ENCODE measurements at regions not wholly inside any gene's neighbourhood (a gene's known extent, or its start where the extent isn't known, plus 50 kb on each side); places are given as distances from the start of the nearest gene placed in this dataset.

DNA sequence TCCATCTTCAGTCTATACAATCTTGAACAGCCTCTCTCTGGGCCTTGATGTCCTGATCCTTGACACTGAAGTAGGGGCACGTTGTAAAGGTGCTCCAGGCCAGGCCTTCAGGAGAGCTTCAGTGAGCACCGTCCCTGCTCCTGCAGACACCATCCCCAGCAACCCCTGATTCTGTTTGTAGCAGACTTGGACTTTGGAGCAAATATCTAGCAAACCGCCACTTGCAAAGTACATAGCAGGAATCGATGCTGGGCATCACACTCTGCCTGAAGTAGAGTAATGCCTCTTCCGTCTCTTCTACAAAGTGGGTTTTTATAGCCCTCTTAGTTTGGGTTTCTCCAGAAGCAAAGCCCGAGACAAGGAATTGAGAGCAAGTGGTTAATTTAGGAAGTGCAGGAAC lies 169.1 kb downstream of the SALL1 start:
- Histone ChIP-seq H3K79me1 (ENCODE audit: low read depth, low read length) (no peaks in the 10 kb centered on the region), H3K18ac (ENCODE audit: extremely low read depth, low read length) (no peak overlapping the region), H3K27me3 (replicated peaks in 1 of 4; ENCODE audit: control insufficient read depth in 3 of 4, extremely low read depth in 1 of 4, insufficient read depth in 3 of 4, low read length in 3 of 4) (no peaks in the 10 kb centered on the region), H2BK120ac (replicated peaks; ENCODE audit: low read depth, low read length) (no peak overlapping the region), H4K5ac (ENCODE audit: insufficient read length, low read depth, low read length) (no peak overlapping the region), H3K36me3 (ENCODE audit: control insufficient read depth in 2 of 4, insufficient read depth in 4 of 4, low read length in 3 of 4) (no peaks in the 10 kb centered on the region), H3K14ac (ENCODE audit: insufficient read length) (no peak overlapping the region), H2AFZ (ENCODE audit: low read length) (no peak overlapping the region), H4K8ac (ENCODE audit: extremely low read depth, insufficient read depth, low read length) (no peak overlapping the region), H3K4me3 (ENCODE audit: extremely low read depth in 1 of 4, insufficient read depth in 2 of 4, low read depth in 3 of 4, low read length in 4 of 4) (no peak overlapping the region), H3K4me1 (replicated peaks in 1 of 4; ENCODE audit: control insufficient read depth in 3 of 4, insufficient read depth in 4 of 4, low read length in 3 of 4) (no peaks in the 10 kb centered on the region), H3K23me2 (ENCODE audit: low read depth, low read length) (no peaks in the 10 kb centered on the region), H3K4me2 (ENCODE audit: insufficient read depth in 1 of 2, low read depth in 2 of 2, low read length in 2 of 2) (no peak overlapping the region), H2BK12ac (ENCODE audit: low read depth, low read length) (no peak overlapping the region), H2AK5ac (ENCODE audit: low read depth, low read length) (no peak overlapping the region), H2BK15ac (ENCODE audit: low read length) (no peak overlapping the region), H3K56ac (replicated peaks; ENCODE audit: insufficient read length, low read depth, low read length) (no peak overlapping the region), H4K91ac (replicated peaks; ENCODE audit: insufficient read length, low read length) (no peak overlapping the region), H3K9me3 (ENCODE audit: insufficient read depth in 2 of 2, low read depth in 1 of 2, low read length in 1 of 2) (no peaks in the 10 kb centered on the region), H3K9ac (replicated peaks in 1 of 4; ENCODE audit: extremely low read depth in 1 of 4, low read depth in 3 of 4, low read length in 3 of 4) (no peak overlapping the region), H2BK20ac (ENCODE audit: low read length) (no peak overlapping the region), H4K20me1 (replicated peaks in 1 of 2; ENCODE audit: control insufficient read depth in 1 of 2, insufficient read depth in 2 of 2, low read length in 2 of 2) (no peaks in the 10 kb centered on the region), H3K4ac (replicated peaks; ENCODE audit: insufficient read length, low read depth, low read length) (no peak overlapping the region), H3K79me2 (ENCODE audit: control insufficient read depth in 1 of 2, insufficient read depth in 2 of 2, low read length in 2 of 2) (no peaks in the 10 kb centered on the region), H3K23ac (ENCODE audit: insufficient read length) (no peak overlapping the region), H3K27ac (ENCODE audit: low read depth, low read length) (no peak overlapping the region), H2BK5ac (ENCODE audit: low read depth, low read length) (no peak overlapping the region)
- ChIA-PET CTCF (ENCODE audit: partially characterized antibody) (no interaction called here), POLR2A (ENCODE audit: partially characterized antibody) (no interaction called here)
- FAIRE-seq: no peak
- no peak for DNase-seq (ENCODE audit: low read depth in 1 of 2, low spot score in 2 of 2)
- no peak for TF ChIP-seq CEBPB (IDR thresholded peaks at IDR 0.05; ENCODE audit: low read depth, low read length)
- TF ChIP-seq EGR1 (IDR thresholded peaks at IDR 0.05; ENCODE audit: borderline replicate concordance, low read depth, low read length): no peak
- no peak for TF ChIP-seq TAF1 (IDR thresholded peaks at IDR 0.05; ENCODE audit: low read depth, low read length)
- no peak for TF ChIP-seq HDAC2 (IDR thresholded peaks at IDR 0.05; ENCODE audit: borderline replicate concordance in 1 of 2, low read depth in 2 of 2, low read length in 2 of 2)
- no peak for TF ChIP-seq TCF12 (IDR thresholded peaks at IDR 0.05; ENCODE audit: low read depth, low read length)
- no peak for TF ChIP-seq ZNF274 (IDR thresholded peaks at IDR 0.05; ENCODE audit: borderline replicate concordance, extremely low read depth, low read length)
- WGBS, 2 experiments (ENCODE audit: extremely low coverage in 1 of 2, insufficient coverage in 1 of 2, insufficient read length in 1 of 2, insufficient replicate concordance in 2 of 2, low coverage in 1 of 2, low lambda C conversion rate in 2 of 2, missing lambda C conversion rate in 1 of 2): 90% methylated on average over 6 of the region's 6 CpGs; no CpG with 5 or more reads in 1 of the 2 experiments
